AML-193 (cell line): ENCODE measurements at regions not wholly inside any gene's neighbourhood (a gene's known extent, or its start where the extent isn't known, plus 50 kb on each side); places are given as distances from the start of the nearest gene placed in this dataset.

Experiments
- DNase-seq, 2 experiments: peaks; one replicate each; lab custom pipeline; 2025; lab: John Stamatoyannopoulos, UW

DNA sequence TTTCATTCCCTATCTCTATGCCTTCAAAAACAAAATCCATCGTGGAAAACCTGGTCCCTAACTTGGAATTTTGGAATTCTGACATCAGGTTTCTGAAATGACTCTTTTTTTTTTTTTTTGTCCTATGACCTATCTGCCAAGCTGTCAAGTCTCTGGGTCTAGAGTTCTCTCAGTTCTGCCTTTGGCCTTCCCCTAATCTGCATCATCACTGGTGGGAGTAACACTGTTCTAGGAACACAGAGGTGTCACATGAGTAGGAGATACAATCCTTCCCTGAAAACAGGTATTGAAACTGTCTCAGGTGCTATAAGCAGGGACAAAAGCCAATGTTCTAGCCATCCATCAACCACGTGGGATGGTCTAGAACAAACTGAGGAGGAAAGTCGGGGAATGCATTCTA lies 142.0 kb upstream of the ATP1B1 start:
- DNase-seq = no peak

DNA sequence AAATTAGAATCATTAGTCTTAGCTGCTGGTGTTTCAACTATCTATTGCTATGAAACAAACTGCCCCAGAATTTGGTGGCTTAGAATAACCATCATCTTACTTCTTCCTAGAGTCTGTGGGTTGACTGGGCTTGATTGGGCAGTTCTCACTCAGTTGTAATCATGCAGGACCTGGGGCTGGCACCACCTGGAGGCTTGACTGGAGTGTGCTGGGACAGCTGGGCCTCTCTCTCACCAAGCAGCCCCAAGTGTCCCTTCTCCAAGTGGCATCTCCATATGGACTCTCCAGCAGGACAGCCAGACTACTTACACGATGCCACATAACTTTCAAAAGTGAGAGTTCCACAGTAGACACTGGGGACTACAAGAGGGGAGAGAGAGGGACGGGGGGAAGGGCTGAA lies 140.3 kb upstream of the ATP1B1 start:
- DNase-seq = no peak

DNA sequence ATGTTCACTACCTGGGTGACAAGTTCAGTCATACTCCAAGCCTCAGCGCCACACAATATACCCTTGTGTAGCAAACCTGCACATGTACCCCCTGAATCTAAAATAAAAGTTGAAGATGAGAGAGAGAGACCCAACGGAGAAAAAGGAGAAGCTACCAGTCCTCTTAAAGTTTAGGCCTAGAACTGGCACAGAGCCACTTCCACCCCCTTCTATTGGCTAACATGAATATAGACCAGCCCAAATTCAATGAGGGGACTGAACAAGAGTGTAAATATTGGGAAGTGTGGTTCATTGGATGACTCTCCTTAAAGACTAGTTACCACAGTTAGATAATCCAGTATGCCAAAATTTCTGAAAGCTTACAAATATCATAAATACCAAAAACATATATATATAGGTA lies 139.9 kb upstream of the ATP1B1 start:
- no peak for DNase-seq

DNA sequence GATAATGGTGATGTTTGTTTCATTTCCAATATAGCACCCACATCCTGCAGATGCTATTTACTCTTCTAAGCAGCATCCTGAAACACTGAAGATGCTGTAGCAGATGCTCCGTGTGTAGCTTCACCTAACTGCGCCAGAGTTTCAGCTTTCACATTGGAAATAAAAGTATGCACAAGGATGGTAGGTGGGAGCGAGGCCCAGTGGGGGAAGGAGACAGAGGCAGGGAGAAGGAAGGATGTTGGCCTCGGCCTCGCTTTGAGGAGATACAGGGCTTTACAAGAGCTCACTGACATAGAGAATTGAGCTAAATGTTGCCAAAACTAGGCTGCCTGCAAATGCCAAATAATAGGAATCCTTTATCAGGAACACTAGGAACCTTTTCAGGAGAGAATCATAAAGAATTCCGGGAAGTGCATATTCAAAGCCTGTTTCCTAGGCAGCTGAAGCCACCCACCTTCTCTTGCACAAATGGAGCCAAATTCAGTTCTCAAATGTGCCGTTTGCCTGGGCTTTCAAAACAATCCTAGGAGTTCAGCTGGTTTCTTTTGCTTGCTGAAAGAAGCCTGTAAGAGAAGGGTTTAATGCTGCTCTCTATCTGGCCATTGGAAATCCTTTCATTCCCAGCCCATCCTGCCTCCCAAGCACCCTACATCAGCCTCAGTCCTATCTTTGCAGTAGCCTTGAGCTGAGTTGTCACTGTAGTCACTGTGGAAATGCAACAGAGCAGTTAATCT lies 135.4 kb upstream of the ATP1B1 start:
- DNase-seq = no peak

DNA sequence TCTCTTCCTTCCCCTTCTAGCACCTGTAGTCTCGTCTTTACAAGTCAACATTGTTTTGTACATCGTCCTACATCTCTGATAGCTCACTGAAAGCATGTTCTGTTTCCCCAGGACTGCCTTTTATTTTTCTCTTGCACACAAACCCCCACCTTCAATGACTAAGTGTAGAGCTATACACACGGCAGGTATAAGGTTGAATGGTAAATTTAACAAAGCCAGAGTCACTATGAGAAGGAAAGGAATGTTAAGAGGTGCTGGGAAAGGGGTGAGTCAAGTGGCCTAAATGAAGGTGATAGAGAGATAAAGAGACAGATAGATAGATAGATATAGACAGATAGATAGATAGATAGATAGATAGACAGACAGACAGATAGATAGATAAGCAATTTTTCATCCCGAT lies 134.3 kb upstream of the ATP1B1 start:
- no peak for DNase-seq

DNA sequence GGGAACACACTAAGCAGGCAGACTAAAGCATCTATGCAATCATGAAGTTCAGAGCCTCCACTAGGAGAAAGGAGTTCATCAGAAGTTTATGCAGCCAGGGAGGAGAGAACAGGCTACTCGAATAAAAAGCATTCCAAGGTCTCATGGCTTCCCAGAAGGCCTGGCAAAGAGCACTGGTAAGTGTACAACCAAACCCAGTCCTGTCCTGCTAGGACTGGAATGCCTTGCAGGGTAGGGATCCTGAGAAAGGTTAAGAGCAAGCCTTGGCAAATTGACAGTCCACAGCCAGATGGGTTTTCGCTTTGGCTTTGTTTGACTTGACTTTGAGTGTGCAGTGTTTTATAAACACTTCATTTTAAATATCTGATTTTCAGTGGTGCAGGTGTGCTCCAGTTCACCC lies 133.6 kb upstream of the ATP1B1 start:
- no peak for DNase-seq

DNA sequence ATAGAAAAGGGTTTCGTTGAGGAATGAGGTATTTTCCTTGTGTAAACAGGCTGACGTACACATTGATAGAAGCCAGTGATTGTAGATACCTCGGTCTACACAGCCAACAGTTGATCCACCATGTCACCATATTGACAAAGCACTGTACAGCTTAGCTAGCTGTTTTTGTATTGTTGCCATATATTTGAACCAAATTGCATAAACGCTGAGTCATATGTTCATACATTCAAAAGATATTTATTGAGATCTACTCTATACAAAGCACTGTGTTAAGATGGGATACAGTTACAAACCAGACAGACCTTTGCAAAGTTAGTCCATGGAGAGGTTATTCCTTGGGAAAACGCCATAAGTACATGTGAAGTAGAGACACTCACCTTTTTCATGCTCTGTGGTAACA lies 132.4 kb upstream of the ATP1B1 start:
- DNase-seq = no peak

DNA sequence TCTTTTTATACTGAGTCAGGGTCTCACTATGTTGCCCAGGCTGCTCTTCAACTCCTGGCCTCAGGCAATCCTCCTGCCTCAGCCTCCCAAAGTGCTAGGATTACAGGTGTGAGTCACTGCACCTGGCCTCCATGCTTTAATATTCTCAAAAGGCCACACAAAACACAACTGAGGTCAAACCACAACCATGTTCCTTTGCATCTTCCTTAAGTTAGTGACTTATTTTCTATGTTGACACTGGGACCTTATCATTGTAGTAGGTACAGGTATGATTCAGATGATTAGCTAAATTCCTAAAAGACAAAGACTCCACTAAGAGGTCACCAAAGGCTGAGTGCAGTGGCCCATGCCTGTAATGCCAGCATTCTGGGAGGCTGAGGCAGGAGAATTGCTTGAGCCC lies 131.9 kb upstream of the ATP1B1 start:
- DNase-seq = no peak

DNA sequence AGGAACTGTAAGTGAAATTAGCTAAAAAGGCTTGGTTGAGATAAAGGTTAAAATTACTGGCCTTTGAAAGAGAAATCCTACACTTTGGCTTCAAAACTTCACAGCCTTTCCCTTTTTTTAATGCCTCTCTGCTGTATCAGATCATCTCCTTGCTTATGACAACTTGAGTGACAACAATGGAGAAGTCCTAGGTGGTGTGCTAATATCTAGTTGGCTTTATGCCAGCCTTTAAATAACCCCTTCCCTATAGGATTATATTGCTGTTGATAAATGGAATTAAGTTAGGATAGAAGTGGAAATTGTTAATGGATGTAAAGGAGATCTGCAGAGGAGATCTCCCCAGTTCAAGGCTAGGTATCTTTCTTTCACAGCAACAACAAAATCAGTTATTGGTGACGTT lies 130.2 kb upstream of the ATP1B1 start:
- DNase-seq = no peak

DNA sequence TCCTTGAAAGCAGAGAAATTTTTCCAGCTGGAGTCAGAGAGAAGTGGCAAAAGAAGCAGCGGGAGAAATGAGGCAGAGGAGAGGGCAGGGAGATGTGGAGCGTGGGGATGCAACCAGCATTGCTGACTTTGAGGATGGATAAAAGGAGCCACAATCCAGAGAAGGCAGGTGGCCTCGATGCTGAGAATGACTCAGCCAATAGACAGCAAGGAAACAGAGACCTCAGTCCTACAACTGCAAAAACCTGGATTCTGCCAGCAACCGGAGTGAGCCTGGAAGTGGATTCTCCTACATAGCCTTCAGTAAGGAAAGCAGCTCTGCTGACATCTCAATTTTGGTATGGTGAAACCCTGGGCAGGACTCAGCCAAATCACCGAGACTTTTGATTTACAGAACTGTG lies 128.9 kb upstream of the ATP1B1 start:
- DNase-seq = no peak

DNA sequence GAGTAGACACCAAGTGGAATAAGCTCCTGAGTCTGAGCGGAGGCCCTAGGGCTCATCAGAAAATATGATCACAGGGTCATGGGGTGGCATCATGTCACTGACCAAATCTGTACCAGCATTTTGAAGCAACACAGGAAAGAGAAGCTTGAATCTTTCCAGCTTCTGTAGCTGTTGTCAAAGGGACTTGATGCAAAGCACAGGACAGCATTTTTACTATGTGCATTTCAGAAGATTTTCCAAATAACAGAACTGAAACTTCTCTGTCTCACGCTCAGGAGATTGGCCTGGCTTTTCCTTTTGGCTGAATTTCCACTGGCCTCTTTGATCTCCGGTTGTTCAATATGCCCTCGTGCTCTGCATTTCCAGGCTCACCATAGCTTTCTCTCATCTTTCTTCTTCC lies 127.2 kb upstream of the ATP1B1 start:
- no peak for DNase-seq

DNA sequence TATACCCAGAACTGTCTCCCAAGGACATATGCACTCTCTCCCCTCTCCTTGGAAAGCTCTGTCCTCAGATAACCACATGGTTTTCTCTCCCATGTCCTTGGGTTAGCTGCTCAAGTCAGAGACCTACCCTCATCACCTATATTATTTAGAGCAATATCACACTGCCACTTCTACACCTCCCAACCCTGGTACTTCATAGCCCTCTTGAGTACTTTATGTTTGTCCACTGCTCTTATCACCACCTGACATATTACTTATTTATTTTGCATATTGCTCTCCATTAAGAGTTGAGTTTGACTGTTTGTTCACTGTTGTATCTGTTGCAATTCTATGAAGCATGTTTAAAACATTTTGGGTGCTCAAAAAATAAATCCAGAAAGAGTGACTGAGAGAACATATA lies 126.3 kb upstream of the ATP1B1 start:
- DNase-seq = no peak

DNA sequence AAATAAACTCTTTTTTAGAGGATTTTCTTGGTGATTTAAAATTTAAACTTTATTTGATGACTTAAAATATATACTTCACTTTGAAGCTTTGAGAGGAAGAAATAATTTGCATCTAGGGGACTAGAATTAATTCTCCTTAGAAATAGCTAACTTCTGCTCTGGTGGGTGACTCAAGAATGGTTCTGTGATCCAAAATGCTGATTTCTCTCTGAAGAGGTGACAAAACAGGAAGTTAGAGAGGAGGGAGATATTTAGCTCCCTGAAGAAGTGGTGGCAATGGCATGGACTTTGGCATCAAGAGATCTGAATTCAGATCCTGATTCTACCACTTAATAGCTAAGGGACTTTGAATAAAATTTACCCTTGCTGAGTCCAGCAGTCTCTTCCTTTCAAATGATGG lies 125.8 kb upstream of the ATP1B1 start:
- no peak for DNase-seq

DNA sequence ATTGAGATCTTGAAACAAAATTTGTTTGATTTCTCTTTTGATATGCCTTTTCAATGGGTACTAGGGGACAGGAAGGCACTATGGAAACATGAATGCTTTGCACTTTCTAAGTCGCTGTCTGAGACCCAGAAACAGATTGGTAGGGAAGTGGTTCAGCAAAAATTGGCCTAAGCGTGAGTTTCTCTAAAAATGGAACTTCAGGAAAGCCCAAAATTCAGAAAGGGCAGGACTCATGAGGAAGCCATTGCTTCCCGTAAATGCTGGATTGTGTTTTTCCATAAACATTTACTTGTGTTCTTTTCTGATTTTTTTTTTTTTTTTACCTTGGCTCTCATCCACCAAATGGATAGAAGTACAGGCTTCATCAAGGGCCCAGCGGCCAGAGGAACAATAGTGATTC lies 123.7 kb upstream of the ATP1B1 start:
- DNase-seq = no peak

DNA sequence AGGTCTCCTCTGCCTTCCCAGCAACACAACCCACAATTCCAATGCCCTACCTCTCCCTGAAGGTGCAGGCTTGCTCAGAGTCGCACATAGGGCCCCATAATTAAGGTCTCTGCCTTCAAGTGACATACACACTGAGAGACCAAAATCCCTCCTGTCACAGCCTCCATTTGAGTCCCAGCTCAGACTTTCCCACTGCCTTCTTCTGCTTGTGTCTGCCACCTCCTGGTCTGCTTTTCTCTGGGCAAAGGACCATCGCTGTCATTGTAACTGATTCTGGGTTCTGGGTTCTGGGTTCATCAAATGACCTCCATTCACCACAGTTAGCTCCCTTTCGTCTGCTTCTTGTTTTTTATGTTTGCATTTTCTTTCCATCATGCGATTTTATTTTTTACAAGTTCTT lies 119.2 kb upstream of the ATP1B1 start:
- DNase-seq = no peak

DNA sequence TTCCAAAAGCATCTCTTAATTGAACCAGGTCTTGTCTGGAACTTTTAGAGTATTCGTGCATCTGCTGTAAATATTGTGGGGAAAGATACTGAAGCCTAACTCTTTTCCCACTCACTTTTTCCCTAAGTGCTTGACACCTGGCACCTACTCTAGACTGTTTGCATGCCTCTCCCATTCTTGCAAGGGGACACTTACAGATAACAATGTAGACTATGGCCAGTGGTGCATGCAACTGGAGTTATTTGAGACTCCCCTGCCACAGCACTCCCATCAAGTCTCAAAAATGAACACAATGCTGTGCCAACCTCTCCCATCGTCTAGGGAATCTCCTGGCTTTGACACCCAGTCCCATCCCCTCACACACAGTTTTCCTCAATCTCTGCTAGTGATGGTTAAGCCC lies 118.6 kb upstream of the ATP1B1 start:
- DNase-seq = no peak

DNA sequence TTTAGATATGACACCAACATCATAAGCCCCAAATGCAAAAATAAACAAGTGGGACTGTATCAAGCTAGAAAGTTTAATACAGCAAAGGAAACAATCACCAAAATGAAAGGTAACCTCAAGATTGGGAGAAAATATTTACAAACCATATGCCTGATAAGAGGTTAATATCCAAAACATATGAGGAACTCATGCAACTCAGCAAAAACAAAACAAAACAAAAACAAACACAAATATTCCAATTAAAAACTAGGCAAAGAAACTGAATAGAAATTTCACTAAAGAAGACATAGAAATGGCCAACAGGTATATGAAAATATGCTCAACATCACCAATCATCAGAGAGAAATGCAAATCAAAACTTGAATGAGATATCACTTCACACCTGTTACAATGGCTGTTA lies 116.5 kb upstream of the ATP1B1 start:
- no peak for DNase-seq

DNA sequence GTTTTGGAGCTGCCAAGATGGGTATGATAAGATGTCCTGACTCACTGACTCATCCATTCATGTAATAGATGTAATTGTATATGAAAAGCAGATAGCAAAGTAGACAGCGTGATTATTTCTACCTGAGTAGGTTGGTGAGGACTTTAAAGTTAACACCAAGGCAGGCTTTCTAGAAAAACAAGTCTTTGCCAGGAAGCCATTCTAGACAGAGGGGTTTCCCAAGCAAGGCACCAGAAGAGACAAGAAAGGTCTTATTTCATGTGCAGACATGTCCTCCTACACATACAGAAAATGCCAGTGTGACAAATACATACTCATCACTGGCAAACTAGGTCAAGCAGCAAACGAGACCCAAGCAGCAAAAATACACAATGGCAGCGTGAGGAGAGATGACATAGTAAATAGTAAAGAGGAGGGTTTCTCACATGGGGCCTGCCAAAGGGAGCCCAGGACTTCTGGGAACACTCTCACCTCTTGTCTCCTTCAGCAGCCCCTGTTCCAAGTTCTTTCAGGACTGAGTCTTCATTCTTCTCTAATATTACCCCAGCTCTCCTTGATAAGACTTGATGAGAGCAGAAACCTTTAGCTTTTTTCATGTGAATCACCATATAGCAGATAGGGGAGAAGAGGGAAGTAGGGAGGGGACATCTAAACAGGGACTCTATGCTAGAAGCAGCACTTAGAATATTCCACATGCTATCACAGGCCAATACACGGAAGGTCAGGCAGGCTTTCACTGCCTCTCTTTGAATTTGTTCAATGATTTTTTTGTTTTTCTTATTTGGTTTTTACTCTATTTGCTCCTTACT lies 114.6 kb upstream of the ATP1B1 start:
- DNase-seq = no peak

DNA sequence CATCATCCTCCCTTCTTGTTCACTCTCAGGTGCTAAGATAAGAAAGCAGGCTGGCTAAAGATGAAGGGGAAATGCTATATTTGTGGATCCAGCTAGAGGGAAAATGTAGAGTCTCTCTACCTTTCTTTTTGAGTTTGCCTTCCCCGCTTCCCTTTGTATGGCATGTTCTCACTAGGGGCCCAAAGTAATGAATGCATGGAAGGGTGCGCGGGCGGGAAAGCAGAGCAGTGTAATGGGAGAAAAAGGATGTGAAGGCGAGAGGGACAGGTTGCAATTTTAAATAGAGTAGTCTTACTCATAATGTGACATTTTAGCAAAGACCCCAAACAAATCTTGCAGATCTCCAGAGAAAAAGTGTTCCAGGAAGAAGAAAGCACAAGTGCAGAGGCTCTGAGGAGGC lies 105.1 kb upstream of the ATP1B1 start:
- no peak for DNase-seq

DNA sequence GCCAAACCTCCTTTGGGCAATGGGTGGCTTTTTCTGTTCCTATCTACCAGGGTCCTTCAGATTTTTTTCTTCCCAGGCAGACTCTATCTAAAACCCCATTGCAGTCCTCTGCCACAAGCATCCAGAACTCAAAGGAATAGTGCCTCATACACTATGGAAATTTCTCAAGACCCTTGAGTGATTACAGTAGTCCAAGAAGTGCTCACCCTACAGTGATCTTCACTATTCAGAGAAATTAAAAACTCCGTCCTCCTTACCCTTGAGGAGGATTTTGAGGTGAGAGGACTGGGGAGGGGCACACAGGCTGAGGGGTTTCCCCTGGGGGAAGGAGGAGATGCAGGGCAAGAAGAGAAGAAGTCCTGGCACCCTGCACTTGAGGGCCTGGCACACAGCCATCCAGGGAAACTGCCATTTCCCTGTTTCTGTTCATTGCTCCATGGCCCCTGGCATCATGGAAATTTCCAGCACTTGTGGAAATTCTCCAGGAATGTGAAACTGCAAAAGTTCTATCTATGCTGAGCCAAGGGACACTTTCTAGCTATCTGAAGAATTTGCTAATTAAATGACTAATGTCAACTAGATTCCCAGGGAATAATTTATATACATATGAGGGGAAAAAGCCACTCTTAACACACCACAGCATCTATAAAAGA lies 102.5 kb upstream of the ATP1B1 start:
- DNase-seq = no peak

DNA sequence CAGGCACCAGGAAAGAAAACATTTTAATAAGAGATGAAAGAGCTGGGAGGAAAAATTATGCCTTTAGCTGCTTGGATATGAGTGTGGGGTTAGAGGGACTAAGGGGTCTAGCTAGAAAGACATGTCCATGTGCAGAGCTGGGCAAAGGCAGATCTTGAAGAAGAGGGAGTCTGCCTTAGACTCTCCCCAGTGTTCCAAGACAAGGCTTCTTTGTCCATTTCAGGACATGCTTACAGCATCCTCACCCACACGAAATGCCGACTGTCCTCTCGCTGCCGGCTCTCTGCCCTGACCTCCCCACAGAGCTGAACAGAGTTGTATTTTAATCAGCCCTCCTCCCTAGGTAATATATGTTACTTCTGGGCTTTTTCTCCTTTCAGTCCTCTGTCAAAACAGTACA lies 100.7 kb upstream of the ATP1B1 start:
- no peak for DNase-seq

DNA sequence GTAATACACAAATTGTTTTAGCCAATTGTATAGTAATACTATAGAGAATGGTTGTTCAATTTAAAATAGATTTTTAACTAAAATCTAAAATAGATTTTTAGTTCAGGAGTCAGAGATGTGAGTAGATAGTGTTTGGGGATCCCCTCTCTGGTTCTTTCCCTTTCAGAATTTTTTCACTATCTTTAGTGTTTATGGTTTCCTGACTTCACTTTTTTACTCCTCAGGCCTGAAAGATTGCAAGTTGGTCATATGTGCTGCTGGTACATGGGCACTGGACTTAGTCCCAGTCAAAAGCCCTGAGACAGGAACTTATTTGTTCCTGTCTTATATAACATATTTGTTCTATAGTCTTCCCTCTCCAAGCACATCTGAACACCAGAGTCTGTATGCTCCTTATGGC lies 96.8 kb upstream of the ATP1B1 start:
- no peak for DNase-seq

DNA sequence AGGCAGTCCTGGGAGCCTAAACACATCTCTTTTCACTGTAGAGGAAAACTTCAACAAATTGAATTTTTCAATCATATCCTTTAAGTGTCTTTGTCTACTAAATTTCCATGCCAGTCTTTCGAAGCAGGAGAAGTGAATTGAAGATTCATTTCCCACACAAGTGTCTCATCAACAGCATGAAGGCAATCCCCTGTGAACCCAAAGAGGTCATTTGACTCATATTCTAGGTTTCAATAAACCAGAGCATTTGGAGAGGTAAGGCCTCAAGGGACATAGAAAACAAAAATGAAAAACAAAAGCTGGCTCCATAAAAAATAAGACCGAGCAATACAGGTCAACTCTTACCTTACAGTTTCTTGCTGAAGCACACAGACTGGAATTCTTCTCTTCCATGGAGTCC lies 94.1 kb upstream of the ATP1B1 start:
- DNase-seq = no peak
